ENCODE measurements at regions not wholly inside any gene's neighbourhood (a gene's known extent, or its start where the extent isn't known, plus 50 kb on each side); places are given as distances from the start of the nearest gene placed in this dataset.
"Not testable (repeated sequence)": the region's sequence is repeated elsewhere in the genome, so short reads cannot be mapped to it uniquely, and the experiment has no call there.

DNA sequence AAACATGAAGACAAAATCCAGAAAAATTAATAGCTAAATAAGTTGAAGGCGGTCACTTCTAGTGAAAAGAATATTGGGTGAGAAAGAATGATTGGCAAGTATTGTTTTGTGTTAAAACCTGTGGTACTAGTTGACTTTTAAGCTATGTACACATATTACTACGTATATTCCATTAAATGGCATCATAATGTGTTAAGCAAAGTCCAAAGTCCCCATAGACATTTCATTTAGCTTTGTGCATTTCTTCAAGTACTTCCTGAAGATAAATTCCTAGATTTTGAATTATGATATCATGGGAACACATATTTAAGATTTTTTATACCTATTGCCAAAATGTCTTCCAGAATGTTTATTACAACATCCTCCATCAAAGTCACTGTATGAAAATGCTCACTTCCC is 272.7 kb upstream of the IRAK1BP1 start:
- no peak for DNase-seq

DNA sequence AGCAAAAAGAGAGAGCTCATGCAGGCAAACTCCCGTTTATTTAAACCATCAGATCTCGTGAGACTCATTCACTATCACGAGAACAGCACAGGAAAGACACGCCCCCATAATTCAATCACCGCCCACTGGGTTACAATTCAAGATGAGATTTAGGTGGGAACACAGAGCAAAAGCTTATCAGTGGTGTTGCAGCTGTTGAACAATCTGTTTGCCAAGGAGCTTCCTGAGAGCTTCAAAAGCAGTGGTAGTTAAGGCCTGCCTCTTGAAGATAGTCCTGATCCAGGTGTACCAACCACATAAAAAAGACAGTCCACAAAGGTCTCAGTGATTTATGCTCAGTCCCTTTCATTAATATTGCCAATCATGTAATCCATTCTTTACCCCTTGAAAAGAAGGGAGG is 269.4 kb upstream of the IRAK1BP1 start:
- DNase-seq: no peak

DNA sequence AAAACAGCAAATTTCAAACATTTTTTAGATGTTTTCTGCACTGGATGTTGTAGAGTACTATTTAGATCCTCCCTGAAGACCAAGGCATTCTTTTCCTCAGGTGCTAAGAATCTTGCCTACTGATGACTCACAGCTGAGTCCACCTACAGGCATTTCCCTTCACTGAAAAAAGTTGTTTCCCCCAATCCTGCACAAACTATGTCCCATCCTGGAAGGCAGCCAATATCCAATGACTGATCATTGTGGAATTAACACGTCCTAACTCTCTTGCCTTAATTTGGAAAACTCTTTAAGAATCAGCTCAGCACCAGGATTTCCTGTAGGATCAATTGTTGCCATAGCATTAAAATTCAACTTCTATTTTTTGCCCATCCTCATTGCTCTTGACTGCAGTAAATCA is 268.4 kb upstream of the IRAK1BP1 start:
- no peak for DNase-seq

DNA sequence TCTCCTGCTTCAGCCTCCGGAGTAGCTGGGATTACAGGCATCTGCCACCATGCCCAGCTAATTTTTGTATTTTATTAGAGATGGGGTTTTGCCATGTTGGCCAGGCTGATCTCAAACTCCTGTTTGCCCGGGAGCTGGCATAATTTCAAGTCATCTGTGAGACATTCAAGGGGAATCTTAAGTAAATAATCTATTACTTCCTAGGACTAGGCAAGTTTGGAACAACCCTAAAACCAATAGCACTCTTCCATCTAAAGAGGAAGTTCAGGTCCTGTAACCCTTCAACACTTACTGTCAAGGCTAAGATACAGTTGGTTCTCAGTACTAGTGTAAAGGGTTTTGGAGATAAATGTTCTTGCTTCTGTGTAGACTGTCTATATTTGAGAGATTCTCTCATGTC is 267.8 kb upstream of the IRAK1BP1 start:
- no peak for DNase-seq

DNA sequence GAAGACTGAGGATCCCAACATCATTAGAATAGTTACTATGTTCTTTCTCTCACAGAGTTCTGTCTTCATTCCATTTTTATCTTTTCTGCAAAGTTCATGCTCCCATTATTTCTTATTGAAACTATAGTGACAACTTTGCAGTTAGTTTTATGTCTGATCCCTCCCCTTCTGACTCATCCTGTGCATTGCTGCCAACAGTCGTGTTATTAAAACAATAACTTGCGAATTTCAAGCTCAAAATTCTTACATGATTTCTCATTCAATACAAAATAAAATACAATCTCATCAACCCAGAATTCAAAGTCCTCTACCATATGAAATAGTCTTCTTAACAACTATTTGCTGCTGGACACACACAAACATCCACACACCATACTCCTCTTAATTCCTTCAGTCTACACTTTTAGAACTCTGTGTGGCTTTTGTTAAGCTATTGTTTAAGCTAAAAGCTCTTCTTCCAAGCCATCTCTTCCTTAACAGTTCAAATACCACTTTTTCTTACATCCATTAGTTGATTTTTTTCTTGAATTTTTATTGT is 261.4 kb upstream of the IRAK1BP1 start:
- no peak for DNase-seq

DNA sequence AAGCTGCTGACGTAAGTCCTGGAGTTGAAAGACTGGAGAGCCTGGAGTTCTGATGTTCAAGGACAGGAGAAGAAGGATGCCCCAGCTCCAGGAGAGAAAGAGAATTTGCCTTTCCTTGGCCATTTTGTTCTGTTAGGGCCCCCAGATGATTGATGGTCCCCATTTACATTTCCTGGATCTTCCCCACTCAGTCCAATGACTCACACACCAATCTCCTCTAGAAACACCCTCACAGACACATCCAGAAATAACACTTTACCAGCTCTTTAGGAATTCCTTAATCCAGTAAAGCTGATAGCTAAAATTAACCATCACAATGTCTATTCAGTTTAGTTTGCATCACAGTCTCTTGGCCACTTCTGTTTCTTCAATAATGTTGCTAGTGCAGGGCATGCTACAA is 260.2 kb upstream of the IRAK1BP1 start:
- DNase-seq: no peak

DNA sequence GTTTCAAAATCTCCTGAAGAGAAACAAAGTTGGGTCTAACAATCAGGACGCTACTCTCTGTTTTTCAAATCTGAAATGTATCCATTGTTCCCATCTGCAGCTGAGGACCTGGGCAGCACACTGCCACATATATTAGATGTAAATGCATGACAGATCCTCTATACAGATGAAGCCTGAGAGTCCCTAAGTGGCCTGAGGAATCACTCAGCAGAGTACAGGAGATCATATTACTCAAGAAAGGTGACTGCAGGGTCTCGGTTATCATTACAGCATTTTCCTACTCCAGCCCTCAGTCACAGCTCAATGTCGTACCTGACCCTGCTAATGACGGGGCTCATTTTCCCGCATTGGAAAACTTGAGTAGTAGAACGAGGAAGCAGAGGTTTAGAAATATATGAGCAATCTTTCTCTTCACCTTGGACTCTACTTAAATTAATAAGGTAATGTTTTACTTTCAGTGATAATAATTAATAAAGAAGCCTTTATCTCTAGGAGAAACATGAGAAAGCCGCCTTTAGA is 256.2 kb upstream of the IRAK1BP1 start:
- no peak for DNase-seq

DNA sequence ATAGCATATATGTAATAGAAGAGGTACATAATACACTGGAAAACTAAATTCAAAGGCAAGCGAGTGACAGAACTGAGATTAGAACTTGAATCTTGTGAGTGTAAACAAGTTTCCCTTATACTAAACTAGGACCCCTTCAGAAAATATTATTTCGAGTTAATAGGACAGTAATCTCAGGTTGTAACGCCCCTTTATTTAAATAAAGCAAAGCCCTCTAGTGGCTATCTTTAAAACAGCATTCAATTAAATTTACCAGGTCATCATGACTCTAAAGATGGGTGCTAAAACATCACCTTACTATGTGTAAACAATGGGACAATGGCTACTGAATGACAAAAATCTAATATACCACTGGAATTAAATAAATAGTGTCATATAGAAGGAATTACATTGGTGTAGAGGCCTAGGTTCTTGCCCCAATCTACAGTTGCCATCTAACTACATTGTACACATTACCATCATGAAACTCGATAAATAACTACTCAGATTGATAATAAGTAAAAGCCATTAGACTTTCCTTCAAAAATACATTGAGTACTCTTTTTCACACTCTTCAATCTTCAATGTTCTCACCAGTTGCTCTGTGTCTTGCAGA is 255.4 kb upstream of the IRAK1BP1 start:
- DNase-seq: no peak

DNA sequence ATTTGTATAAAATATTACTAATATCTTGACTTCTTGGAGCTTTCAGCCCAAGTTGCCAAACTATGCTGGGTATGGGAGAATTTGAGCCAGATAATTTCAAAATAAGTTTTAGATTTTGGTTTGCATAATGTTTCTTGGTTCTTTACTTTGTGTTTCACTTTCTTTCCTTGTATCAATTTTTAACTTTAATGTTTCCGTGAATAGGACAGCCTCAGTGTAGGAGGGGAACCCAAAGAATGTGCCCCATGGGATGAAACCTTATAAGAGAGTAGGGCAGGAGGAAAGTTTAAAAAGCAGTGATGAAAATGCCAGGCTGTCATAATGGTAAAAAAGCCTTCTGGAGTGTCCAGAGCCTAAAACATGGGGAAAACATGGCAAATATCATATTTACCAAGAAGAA is 252.4 kb upstream of the IRAK1BP1 start:
- no peak for DNase-seq

DNA sequence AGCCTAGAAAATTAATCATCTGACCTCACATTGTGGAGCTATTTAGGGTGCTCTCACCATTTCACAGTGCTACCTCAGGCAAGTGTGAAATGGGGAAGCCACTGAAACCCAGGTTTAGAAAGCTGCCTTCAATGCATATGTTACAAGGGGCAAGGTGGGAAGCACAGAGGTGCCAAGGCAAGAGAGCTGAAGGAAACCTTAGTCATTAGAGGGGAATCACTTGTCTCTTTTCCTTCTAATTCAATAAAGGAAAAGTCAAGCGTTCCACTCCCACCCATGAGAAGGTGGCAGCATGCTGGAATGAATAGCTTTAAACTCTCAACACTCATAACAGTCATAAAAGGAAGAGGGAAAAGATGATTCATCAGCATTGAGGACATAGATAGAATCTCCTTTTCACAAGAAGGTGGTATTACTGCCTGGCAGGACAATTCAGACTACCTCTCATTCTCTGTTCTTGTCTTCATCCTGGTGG is 251.9 kb upstream of the IRAK1BP1 start:
- DNase-seq: no peak

DNA sequence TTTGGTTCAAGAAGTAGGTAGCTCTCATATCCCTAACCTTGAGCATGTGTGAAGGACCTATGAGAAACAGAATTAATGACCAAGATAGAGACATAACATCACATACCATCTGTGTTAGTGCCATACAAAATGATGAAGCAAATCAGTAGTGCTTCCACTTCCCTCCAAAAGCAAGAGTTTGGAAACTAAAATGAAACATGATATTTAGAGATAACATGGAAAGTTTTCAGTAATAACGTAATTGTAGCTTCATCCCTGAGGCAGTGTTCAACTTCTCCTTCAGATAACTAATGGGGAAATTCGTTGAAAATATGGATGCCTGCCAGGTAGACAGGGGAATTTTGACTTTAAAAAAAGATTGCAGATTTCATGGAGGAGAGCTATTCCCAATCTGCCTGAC is 248.4 kb upstream of the IRAK1BP1 start:
- no peak for DNase-seq

DNA sequence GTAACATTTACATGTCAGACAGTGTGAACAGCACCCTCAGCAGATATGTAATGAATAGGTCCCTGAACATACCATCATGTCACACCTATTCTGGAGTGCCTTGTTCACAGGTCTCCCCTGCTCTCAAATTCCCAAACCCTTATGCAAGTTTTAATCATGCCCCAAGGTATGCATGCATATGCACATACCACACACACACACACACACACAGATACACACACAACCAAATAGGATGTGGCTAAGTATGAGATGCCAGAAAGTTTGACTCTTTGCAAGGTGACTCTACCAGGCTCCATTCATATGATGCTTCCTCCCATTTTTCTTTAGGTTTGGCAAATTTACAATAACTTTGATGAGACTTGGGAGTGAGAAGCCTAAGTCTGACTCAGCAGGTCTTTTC is 243.8 kb upstream of the IRAK1BP1 start:
- no peak for DNase-seq

DNA sequence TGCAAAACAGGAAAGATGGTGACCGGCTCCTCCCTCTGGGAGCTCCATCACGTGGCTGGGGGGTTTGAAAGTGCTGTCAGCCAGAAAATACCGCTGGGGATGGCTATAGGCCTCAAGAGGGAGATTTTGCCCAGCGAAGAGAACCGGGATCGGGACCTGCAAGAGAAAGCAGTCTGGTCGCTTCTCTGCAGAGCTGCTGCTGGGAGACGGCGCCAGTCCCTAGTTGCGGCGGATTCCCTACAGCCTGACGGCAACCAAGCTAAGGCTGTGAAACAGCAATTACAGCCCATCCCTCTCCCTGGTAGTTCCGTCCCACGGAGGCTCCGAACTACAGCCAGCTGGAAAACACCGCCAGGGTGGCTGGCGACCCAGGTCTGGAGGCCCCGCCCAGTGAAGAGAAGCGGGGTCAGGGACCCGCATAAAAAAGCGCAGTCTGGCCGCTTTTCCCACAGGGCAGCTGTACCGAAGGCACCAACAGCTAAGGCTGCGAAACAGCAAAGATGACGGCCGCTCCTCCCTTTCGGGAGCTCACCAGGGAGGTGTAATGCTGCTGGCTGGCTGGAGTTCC is 238.1 kb upstream of the IRAK1BP1 start:
- DNase-seq: no peak

DNA sequence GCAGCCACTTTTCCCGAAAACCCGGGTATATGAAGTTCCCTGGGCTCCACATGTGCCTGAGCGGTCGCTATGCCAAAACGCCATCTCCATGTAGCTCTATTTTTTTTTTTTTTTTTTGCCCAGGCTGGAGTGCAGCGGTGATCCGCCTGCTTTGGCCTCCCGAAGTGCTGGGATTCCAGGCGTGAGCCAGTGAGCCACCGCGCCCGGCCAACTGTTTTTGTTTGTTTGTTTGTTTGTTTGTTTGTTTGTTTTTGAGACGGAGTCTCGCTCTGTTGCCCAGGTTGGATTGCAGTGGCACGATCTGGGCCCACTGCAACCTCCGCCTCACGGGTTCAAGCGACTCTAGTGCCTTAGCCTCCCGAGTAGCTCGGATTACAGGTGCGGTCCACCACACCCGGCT is 237.5 kb upstream of the IRAK1BP1 start:
- DNase-seq: no peak

DNA sequence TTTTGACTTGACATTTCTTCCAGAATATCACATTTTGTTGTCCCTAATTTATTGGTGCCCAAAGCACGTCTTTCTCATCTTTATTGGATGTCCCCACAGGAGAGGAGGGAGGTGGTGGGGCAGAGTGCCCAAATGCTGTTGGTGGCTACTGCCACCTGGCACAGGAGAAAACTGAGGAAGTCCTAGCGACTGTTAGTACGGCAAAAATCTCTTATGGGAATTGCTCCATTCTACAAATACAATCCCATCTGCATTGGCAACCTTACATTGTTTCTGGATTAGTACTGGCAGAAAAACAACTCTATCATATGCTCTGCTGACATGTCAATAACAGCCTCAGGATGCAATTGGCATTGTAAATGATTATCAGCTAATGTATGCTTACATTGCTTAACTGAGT is 235.4 kb upstream of the IRAK1BP1 start:
- no peak for DNase-seq

DNA sequence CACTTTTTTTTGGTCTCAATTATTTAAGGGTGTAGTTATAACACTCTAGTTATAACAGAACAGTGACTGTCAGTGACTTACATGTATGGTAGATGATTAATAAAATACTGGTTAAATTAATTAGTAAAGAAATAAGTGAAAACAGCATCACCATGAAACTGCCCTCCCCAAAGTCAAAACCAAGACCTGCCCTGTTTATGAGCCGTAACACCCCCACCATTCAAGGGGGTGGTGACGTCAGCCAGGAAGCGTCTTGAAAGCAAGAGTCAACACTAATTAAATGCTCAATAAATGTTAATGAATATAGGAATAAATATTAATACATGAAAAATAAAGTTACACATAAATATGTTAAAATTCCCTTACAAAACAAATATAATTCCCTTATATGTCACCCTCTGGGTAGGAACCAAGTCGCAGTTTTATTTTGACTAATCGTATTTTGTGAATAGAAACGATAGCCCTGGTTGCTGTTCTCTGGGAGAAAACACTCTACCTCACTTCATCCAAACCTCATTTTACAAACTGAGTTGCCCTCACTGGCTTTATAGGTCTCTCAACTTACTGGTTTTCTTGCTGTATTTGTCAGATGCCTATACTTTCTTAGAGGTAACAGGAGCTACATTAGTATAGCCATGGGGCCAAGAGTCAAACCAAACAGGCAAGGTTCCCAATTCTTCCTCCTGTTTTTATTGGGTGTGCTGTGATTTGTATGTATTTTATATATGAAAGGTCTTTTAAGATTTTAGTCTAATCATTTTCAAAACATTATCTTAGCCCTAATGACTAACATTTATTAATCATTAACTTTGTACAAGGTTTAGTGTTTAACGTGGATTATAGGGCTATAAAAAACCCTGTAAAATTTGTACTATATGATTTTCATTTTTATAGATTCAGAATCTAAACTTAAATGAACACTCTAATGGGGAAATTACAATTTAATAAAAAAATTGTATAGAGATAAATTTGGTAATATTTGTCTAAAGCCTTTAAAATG is 227.9 kb upstream of the IRAK1BP1 start:
- DNase-seq: no peak

DNA sequence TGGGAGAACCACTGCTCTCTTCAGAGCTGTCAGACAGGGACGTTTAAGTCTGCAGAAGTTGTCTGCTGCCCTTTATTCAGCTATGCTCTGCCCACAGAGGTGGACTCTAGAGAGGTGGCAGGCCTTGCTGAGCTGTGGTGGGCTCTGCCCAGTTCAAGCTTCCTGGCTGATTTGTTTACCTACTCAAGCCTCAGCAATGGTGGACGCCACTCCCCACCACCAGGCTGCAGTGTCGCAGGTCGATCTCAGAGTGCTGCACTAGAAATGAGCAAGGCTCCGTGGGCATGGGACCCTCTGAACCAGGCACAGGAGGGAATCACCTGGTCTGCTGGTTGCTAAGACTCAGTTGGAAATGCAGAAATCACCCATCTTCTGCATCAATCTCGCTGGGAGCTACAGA is 223.4 kb upstream of the IRAK1BP1 start:
- not testable (repeated sequence) for DNase-seq

DNA sequence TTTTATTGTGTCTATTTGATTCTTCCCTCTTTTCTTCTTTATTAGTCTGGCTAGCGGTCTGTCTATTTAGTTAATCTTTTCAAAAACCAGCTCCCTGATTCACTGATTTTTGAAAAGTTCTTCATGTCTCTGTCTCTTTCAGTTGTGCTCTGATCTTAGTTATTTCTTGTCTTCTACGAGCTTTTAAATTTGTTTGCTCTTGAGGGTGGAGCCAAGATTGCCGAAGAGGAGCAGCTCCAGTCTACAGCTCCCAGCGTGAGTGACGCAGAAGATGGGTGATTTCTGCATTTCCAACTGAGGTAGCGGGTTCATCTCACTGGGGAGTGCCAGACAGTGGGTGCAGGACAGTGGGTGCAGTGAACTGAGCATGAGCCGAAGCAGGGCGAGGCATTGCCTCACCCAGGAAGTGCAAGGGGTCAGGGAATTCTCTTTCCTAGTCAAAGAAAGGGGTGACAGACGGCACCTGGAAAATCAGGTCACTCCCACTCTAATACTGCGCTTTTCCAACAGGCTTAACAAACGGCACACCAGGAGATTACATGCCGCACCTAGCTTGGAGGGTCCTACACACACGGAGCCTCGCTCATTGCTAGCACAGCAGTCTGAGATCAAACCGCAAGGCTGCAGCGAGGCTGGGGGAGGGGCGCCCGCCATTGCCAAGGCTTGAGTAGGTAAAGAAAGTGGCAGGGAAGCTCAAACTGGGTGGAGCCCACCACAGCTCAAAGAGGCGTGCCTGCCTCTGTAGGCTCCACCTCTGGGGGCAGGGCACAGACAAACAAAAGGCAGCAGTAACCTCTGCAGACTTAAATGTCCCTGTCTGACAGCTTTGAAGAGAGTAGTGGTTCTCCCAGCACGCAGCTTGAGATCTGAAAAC is 220.6 kb upstream of the IRAK1BP1 start:
- not testable (repeated sequence) for DNase-seq

DNA sequence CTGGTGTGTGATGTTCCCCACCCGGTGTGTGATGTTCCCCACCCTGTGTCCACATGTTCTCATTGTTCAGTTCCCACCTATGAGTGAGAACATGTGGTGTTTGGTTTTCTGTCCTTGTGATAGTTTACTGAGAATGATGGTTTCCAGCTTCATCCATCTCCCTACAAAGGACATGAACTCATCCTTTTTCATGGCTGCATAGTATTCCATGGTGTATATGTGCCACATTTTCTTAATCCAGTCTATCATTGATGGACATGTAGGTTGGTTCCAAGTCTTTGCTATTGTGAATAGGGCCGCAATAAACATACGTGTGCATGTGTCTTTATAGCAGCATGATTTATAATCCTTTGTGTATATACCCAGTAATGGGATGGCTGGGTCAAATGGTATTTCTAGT is 201.5 kb upstream of the IRAK1BP1 start:
- DNase-seq: not testable (repeated sequence)

DNA sequence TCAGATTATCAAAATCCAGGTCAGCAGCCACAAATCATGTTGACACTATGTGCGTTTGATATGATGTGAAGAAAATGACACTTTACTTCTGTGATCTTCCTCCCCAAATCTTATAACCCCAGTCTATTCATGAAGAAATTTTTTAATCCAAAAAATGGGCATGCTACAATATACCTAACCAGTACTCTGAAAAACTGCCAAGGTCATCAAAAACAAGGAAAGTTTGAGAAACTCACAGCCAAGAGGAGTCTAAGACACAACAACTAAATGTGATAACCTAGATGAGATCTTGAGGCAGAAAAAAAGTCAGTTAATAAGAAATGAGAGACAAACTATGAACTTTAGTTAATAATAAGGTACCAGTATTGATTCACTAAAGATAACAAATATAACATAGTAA is 200.6 kb upstream of the IRAK1BP1 start:
- DNase-seq: no peak

DNA sequence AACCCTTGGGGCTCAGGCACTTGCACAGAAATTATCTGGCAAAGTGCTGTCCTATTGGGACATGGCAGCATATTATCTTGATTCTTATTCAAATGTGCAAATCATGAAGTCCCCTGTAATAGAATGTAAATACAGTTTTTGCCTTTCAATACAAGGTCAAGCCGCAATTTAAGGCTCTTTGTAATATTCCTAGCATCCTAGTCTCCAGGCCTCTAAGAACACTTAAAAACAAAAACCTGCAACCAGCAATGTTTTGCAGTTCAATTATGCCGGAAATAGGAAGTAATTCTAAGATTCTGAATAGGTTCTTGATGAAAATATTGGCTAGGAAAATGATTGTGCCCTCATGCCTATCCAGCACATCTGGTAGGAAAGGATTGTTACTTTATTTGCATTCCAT is 197.2 kb upstream of the IRAK1BP1 start:
- no peak for DNase-seq

DNA sequence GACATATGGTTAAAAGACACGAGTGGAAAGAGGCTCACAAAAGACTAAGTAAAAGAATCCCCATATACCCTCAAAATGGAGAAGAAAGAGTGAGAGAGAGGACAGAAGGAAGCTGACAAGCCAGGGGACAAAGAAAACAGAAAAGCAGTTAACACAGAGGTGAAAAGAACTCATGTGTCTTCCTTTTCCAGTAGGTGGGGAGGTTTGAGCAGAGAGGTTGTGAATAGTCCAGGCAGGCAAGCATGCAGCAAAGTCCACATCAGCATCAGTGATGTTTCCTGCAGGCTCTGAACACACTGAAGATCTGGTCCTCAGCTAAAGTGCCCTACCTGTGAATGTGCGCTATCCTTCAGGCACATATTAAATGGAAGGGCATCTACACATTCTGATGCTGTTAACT is 196.5 kb upstream of the IRAK1BP1 start:
- no peak for DNase-seq
